K562 (cell line): ENCODE measurements at regions not wholly inside any gene's neighbourhood (a gene's known extent, or its start where the extent isn't known, plus 50 kb on each side); places are given as distances from the start of the nearest gene placed in this dataset.

ENCODE experiments used
- ATAC-seq: fragments of 200-7000 bp; cut with Tn5 transposase; 3 replicates; pipeline ENCODE4 v1.9.1; 2020; ENCODE audit warnings: moderate library complexity
- BruUV-seq: library from RNA; stranded (reverse); fragments of 400-500 nt; replicated peaks from 2 replicates; lab custom pipeline; 2021; lab: Mats Ljungman, UMichigan
- CTCF ChIA-PET: fragments of 300-600 bp; formaldehyde crosslinking; extraction: SDS; loops from one replicate; lab custom pipeline; 2021; ENCODE audit warnings: low intra/inter-chr PET ratio; lab: Yijun Ruan, JAX
- POLR2A ChIA-PET: fragments of 300-600, 350-650 bp; sonication (Branson Sonifier 250); formaldehyde crosslinking; extraction: SDS; loops from one replicate; lab custom pipeline; 2021; ENCODE audit warnings: antibody characterized with exemption, inconsistent platforms; lab: Yijun Ruan, JAX
- DNase-seq, 4 experiments: peaks; one replicate each; pipeline versions ENCODE4 v3.0.0 to v3.0.0-alpha.2; 2011 to 2018; ENCODE audit warnings: low spot score in 3 of 4, mixed read lengths in 3 of 4; ENCODE audit errors: extremely low read depth in 1 of 4
- FAIRE-seq: peaks from 2 replicates; lab custom pipeline; 2011; peaks lifted over from hg19 to GRCh38; lab: Jason Lieb, UNC
- H2AFZ ChIP-seq: 2 replicates; pipeline ENCODE4 v1.6.0; 2011; ENCODE audit warnings: low read depth, low read length, control low read depth, inconsistent platforms
- H3K27ac ChIP-seq: fragments of 200-600 bp; 3 replicates; pipeline ENCODE4 v1.8.0; 2011; ENCODE audit warnings: low read depth, mild to moderate bottlenecking, control low read depth, inconsistent platforms, low read length, moderate library complexity, mixed read lengths; ENCODE audit errors: extremely low read depth
- H3K27me3 ChIP-seq, 2 experiments: fragments of 300-600 bp in 1 of 2; 2 replicates in 1 of 2; 3 replicates in 1 of 2; pipeline versions ENCODE4 v1.6.0 to v1.8.0; 2011; ENCODE audit warnings: inconsistent platforms in 2 of 2, low read length in 2 of 2, mild to moderate bottlenecking in 1 of 2, mixed read lengths in 1 of 2, moderate library complexity in 1 of 2; ENCODE audit not compliant: control insufficient read depth in 2 of 2, insufficient read depth in 2 of 2
- H3K36me3 ChIP-seq: fragments of 300-600 bp; 3 replicates; pipeline ENCODE4 v1.8.0; 2011; ENCODE audit warnings: mild to moderate bottlenecking, low read length, inconsistent platforms; ENCODE audit not compliant: control insufficient read depth, insufficient read depth
- H3K4me1 ChIP-seq, 2 experiments: fragments of 200-600 bp in 1 of 2; replicated peaks in 1 of 2; 2 replicates in 1 of 2; 3 replicates in 1 of 2; pipeline versions ENCODE4 v1.5.1 to v1.8.0; 2011; ENCODE audit warnings: inconsistent platforms in 2 of 2, low read length in 2 of 2, mild to moderate bottlenecking in 1 of 2, mixed read lengths in 1 of 2, moderate library complexity in 1 of 2; ENCODE audit not compliant: control insufficient read depth in 2 of 2, insufficient read depth in 2 of 2
- H3K4me2 ChIP-seq: 2 replicates; pipeline ENCODE4 v1.6.1; 2011; ENCODE audit warnings: low read length, control low read depth, inconsistent platforms, mixed read lengths; ENCODE audit not compliant: insufficient read depth
- H3K4me3 ChIP-seq: fragments of 200-600 bp; sonication (generic), shearing (Covaris generic); 2 replicates; pipeline ENCODE4 v1.5.1; 2016; ENCODE audit warnings: control low read depth, inconsistent platforms
- H3K79me2 ChIP-seq: fragments of 200-600 bp; 3 replicates; pipeline ENCODE4 v1.8.0; 2011; ENCODE audit warnings: low read length, inconsistent platforms; ENCODE audit not compliant: control insufficient read depth, insufficient read depth
- H3K9ac ChIP-seq, 2 experiments: 2 replicates each; pipeline versions ENCODE4 v1.6.0 to v1.6.1; 2011; ENCODE audit warnings: low read depth in 2 of 2, low read length in 2 of 2, control low read depth in 1 of 2, inconsistent platforms in 1 of 2, mild to moderate bottlenecking in 1 of 2, mixed read lengths in 1 of 2; ENCODE audit not compliant: insufficient read depth in 1 of 2
- H3K9me1 ChIP-seq: one replicate; pipeline ENCODE4 v1.6.0; 2011; ENCODE audit warnings: inconsistent platforms, mild to moderate bottlenecking, low read length, moderate library complexity; ENCODE audit not compliant: control insufficient read depth, insufficient read depth
- H3K9me3 ChIP-seq: replicated peaks from 2 replicates; pipeline ENCODE4 v1.5.1; 2011; ENCODE audit warnings: low read depth, low read length, inconsistent platforms; ENCODE audit not compliant: control insufficient read depth, insufficient read depth
- H4K20me1 ChIP-seq: replicated peaks from 2 replicates; pipeline ENCODE4 v1.6.1; 2011; ENCODE audit warnings: low read length, inconsistent platforms, mixed read lengths; ENCODE audit not compliant: control insufficient read depth, insufficient read depth
- ARID4B ChIP-seq: sonication (generic); formaldehyde crosslinking; IDR thresholded peaks from 2 replicates; pipeline ENCODE4 v1.8.0; 2022; ENCODE audit warnings: mild to moderate bottlenecking, missing genetic modification reagents
- ARNT ChIP-seq, 2 experiments: fragments of 450-650 bp; IDR thresholded peaks; 2 replicates each; pipeline ENCODE4 v1.6.1; 2016; ENCODE audit warnings: mild to moderate bottlenecking in 1 of 2
- HDAC1 ChIP-seq, 2 experiments: fragments of 450-650 bp; IDR thresholded peaks; 2 replicates each; pipeline ENCODE4 v1.6.1; 2016 to 2017; ENCODE audit warnings: inconsistent platforms in 1 of 2, mild to moderate bottlenecking in 1 of 2, moderate library complexity in 1 of 2
- LEF1 ChIP-seq: fragments of 450-650 bp; IDR thresholded peaks from 2 replicates; pipeline ENCODE4 v1.6.1; 2016; ENCODE audit warnings: mild to moderate bottlenecking
- NFATC3 ChIP-seq: fragments of 450-650 bp; IDR thresholded peaks from 2 replicates; pipeline ENCODE4 v1.6.1; 2017; ENCODE audit warnings: mild to moderate bottlenecking
- POLR3A ChIP-seq: IDR thresholded peaks from 2 replicates; pipeline ENCODE4 v1.6.1; 2011; ENCODE audit warnings: borderline replicate concordance, mild to moderate bottlenecking, moderate library complexity; ENCODE audit not compliant: insufficient read length, insufficient read depth; ENCODE audit errors: extremely low read depth
- RAD21 ChIP-seq, 2 experiments: fragments of 250-450 bp in 1 of 2; fragments of 450-650 bp in 1 of 2; sonication (Bioruptor Pico) in 1 of 2; formaldehyde crosslinking in 1 of 2; IDR thresholded peaks in 1 of 2; conservative IDR thresholded peaks in 1 of 2; 2 replicates each; pipeline versions ENCODE4 v1.4.0 to v1.8.0; 2020 to 2022; ENCODE audit warnings: mild to moderate bottlenecking in 2 of 2, moderate library complexity in 1 of 2
- RAD51 ChIP-seq: fragments of 450-650 bp; IDR thresholded peaks from 2 replicates; pipeline ENCODE4 v1.7.1; 2016; ENCODE audit warnings: low read depth, mild to moderate bottlenecking, borderline replicate concordance
- RBBP5 ChIP-seq: fragments of 200-600 bp; sonication (generic); IDR thresholded peaks from 2 replicates; pipeline ENCODE4 v1.6.1; 2012; ENCODE audit warnings: borderline replicate concordance, mild to moderate bottlenecking, low read length, control low read depth, inconsistent platforms; ENCODE audit not compliant: insufficient read depth, poor library complexity, severe bottlenecking
- ZFP36 ChIP-seq: fragments of 150-350 bp; IDR thresholded peaks from 2 replicates; pipeline ENCODE4 v1.6.1; 2018; ENCODE audit warnings: low read length, low read depth; ENCODE audit not compliant: partially characterized antibody
- ZMIZ1 ChIP-seq, 2 experiments: fragments of 150-350 bp in 1 of 2; IDR thresholded peaks; 2 replicates each; pipeline ENCODE4 v1.6.1; 2012 to 2016; ENCODE audit warnings: low read depth in 2 of 2, low read length in 2 of 2, mild to moderate bottlenecking in 1 of 2, moderate library complexity in 1 of 2
- ZNF239 ChIP-seq: fragments of 250-450 bp; sonication (Bioruptor Pico); IDR thresholded peaks from 2 replicates; pipeline ENCODE4 v1.4.0; 2020; ENCODE audit warnings: mild to moderate bottlenecking
- ZNF444 ChIP-seq: fragments of 250-450 bp; sonication (Bioruptor Pico); IDR thresholded peaks from 2 replicates; pipeline ENCODE4 v1.4.0; 2020; ENCODE audit warnings: mild to moderate bottlenecking, moderate library complexity
- ZNF639 ChIP-seq, 2 experiments: fragments of 200-800 bp in 1 of 2; sonication (Bioruptor generic) in 1 of 2; sonication (generic) in 1 of 2; formaldehyde crosslinking in 1 of 2; IDR thresholded peaks in 1 of 2; conservative IDR thresholded peaks in 1 of 2; 2 replicates each; pipeline versions ENCODE4 v1.5.0 to v1.6.1; 2016 to 2020; ENCODE audit warnings: missing compliant biosample characterization in 1 of 2, missing genetic modification characterization in 1 of 2, missing genetic modification reagents in 1 of 2
- in situ Hi-C: fragments of 300-500 bp; cut with MboI; formaldehyde crosslinking; loops from 4 replicates; pipeline ENCODE4 v1.15.0; 2018; ENCODE audit warnings: inconsistent platforms, mixed read lengths
- intact Hi-C: fragments of 100-400 bp; cut with micrococcal nuclease; formaldehyde crosslinking; loops from 2 replicates; pipeline ENCODE4 v1.14.2; 2022

GRCh38 chr1:81118550-81118949 lies 682.2 kb upstream of the ADGRL2 start:
- Histone ChIP-seq H3K4me1 (no peaks in the 10 kb centered on the region), H3K27me3 (no peaks in the 10 kb centered on the region), H3K4me3 (no peak overlapping the region), H3K79me2 (no peaks in the 10 kb centered on the region), H3K9me1 (no peaks in the 10 kb centered on the region), H3K27ac (no peak overlapping the region), H3K9ac (no peak overlapping the region), H3K4me2 (no peak overlapping the region), H4K20me1 (no peaks in the 10 kb centered on the region), H3K36me3 (no peaks in the 10 kb centered on the region), H3K9me3 (no peaks in the 10 kb centered on the region), H2AFZ (no peak overlapping the region)
- ChIA-PET CTCF (no interaction called here), POLR2A (no interaction called here)
- DNase-seq (no peak), FAIRE-seq (no peak), ATAC-seq (no peak)
- in situ Hi-C loops (no loop called here), intact Hi-C loops (no loop called here)
- BruUV-seq, result no TSS peak
- no peak for TF ChIP-seq LEF1
- no peak for TF ChIP-seq ARNT (IDR thresholded peaks at IDR 0.05)
- TF ChIP-seq RBBP5, result no peak
- no peak for TF ChIP-seq HDAC1 (IDR thresholded peaks at IDR 0.05)
- TF ChIP-seq ZMIZ1 (IDR thresholded peaks at IDR 0.05; ENCODE audit: low read depth in 2 of 2, low read length in 2 of 2), result no peak
- no peak for TF ChIP-seq ZNF239 (CRISPR knock-in tag)
- TF ChIP-seq ZFP36, result no peak
- no peak for TF ChIP-seq NFATC3
- TF ChIP-seq POLR3A, result no peak
- TF ChIP-seq ARID4B, result no peak
- no peak for TF ChIP-seq ZNF444 (CRISPR knock-in tag)
- TF ChIP-seq ZNF639 (CRISPR knock-in tag; conservative IDR thresholded peaks at IDR 0.05 in 1 of 2, IDR thresholded peaks at IDR 0.05 in 1 of 2), result no peak
- TF ChIP-seq RAD51, result no peak
- TF ChIP-seq RAD21 (CRISPR knock-in tag; conservative IDR thresholded peaks at IDR 0.05 in 1 of 2, IDR thresholded peaks at IDR 0.05 in 1 of 2), result no peak
